Mesothelial cell of epicardium (in vitro differentiated cells): ENCODE measurements at regions not wholly inside any gene's neighbourhood (a gene's known extent, or its start where the extent isn't known, plus 50 kb on each side); places are given as distances from the start of the nearest gene placed in this dataset.

Source experiments
- DNase-seq, 2 experiments: peaks; one replicate each; pipeline ENCODE4 v3.0.0; 2021; ENCODE audit warnings: low spot score in 2 of 2; ENCODE audit not compliant: unreplicated experiment in 2 of 2
- H3K27ac Mint-ChIP-seq: 2 replicates; pipeline ENCODE4 v1.8.0; 2021; ENCODE audit warnings: mixed read lengths
- H3K27me3 Mint-ChIP-seq: 2 replicates; pipeline ENCODE4 v1.8.0; 2021; ENCODE audit warnings: low read depth, mixed read lengths
- H3K36me3 Mint-ChIP-seq: 2 replicates; pipeline ENCODE4 v1.8.0; 2021; ENCODE audit warnings: mixed read lengths
- H3K4me1 Mint-ChIP-seq: 2 replicates; pipeline ENCODE4 v1.8.0; 2021; ENCODE audit warnings: mixed read lengths
- H3K4me3 Mint-ChIP-seq: 2 replicates; pipeline ENCODE4 v1.8.0; 2021; ENCODE audit warnings: mild to moderate bottlenecking, moderate library complexity, mixed read lengths
- H3K9me3 Mint-ChIP-seq: 2 replicates; pipeline ENCODE4 v1.8.0; 2021; ENCODE audit warnings: mixed read lengths
- CTCF ChIP-seq: fragments of 200-600 bp; sonication (generic); IDR thresholded peaks from one replicate; pipeline ENCODE4 v1.5.0; 2021; ENCODE audit warnings: antibody characterized with exemption; ENCODE audit not compliant: unreplicated experiment

- no peaks in the 10 kb centered on the region for H3K36me3 Mint-ChIP-seq
- no peaks in the 10 kb centered on the region for H3K9me3 Mint-ChIP-seq
- peaks cover 26% of the 10 kb centered on the region for H3K4me1 Mint-ChIP-seq
- no peak overlapping the region for H3K4me3 Mint-ChIP-seq
- TF ChIP-seq CTCF: no peak
- no peak for DNase-seq
- peak overlapping the region; percentile 41 for H3K27ac Mint-ChIP-seq
- no peaks in the 10 kb centered on the region for H3K27me3 Mint-ChIP-seq
These were observed 123.8 kb downstream of the GMNC start for GRCh38 chr3:190738636-190739155.

- Mint-ChIP-seq H3K4me3 (no peak overlapping the region), H3K27me3 (no peaks in the 10 kb centered on the region), H3K9me3 (no peaks in the 10 kb centered on the region), H3K27ac (no peak overlapping the region), H3K36me3 (no peaks in the 10 kb centered on the region), H3K4me1 (peaks cover 33% of the 10 kb centered on the region)
- no peak for DNase-seq
- TF ChIP-seq CTCF: no peak
These were observed 125.0 kb downstream of the GMNC start for GRCh38 chr3:190737446-190737845.

DNA sequence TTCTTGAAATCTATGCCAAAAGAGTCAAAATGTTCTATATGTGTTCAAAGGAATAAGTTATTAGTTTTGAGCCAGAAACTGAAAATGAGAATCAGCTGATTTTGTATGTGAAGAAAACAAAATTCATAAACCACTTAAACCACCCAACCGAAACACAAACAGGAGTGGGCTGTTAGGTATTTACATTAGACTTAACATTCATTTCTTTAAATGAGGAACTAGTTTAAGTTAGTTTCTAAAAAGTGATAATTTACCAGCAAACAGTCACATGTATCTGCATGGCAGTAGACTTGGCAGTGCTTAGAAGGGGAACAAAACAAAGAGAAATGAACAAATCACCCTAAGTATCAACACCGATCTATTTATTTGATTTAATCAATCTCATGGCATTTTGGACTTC is 128.0 kb downstream of the GMNC start:
- H3K4me3 Mint-ChIP-seq: no peak overlapping the region
- TF ChIP-seq CTCF: no peak

GRCh38 chr3:190733591-190734146 is 128.8 kb downstream of the GMNC start:
- Mint-ChIP-seq H3K9me3 (no peaks in the 10 kb centered on the region), H3K27ac (no peak overlapping the region), H3K27me3 (no peaks in the 10 kb centered on the region), H3K4me1 (peaks cover 19% of the 10 kb centered on the region), H3K4me3 (no peak overlapping the region), H3K36me3 (no peaks in the 10 kb centered on the region)
- no peak for DNase-seq
- TF ChIP-seq CTCF: no peak

More for the DNA sequence above, 128.0 kb downstream of the GMNC start:
- no peaks in the 10 kb centered on the region for H3K9me3 Mint-ChIP-seq
- no peaks in the 10 kb centered on the region for H3K36me3 Mint-ChIP-seq
- H3K4me1 Mint-ChIP-seq: peaks cover 23% of the 10 kb centered on the region
- no peaks in the 10 kb centered on the region for H3K27me3 Mint-ChIP-seq
- DNase-seq: no peak
- H3K27ac Mint-ChIP-seq: no peak overlapping the region

DNA sequence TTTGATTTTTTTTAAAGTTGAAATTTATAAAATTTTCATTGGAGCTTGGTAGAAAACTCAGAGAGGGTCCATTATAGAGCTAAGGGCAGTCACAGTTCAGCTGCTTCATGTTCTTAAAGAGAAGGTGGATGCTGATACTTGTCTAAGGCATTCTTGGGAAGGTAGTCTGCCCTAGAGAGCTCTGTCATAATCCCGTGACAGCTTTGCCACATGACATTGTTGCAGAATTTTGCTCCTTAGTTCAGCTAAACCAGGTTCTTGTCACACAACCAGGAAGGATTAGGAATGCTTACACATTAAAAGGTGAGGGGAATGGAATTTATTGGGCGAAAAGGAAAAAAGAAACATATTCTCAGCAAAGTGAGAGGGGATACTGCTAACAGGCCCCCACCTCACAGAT is 130.9 kb downstream of the GMNC start:
- Mint-ChIP-seq H3K9me3 (no peaks in the 10 kb centered on the region), H3K27ac (no peak overlapping the region), H3K36me3 (no peaks in the 10 kb centered on the region), H3K4me1 (peaks cover 13% of the 10 kb centered on the region), H3K27me3 (no peaks in the 10 kb centered on the region), H3K4me3 (no peak overlapping the region)
- no peak for TF ChIP-seq CTCF
- no peak for DNase-seq
